ENCODE measurements at regions not wholly inside any gene's neighbourhood (a gene's known extent, or its start where the extent isn't known, plus 50 kb on each side); places are given as distances from the start of the nearest gene placed in this dataset.

GRCh38 chr7:25665374-25665773 lies 437.1 kb upstream of the NPVF start:
- no peak for TF ChIP-seq CTCF (IDR thresholded peaks at IDR 0.05; ENCODE audit: poor library complexity, severe bottlenecking)
- TF ChIP-seq POLR2AphosphoS5 (IDR thresholded peaks at IDR 0.05): no peak

Data from neural cell (in vitro differentiated cells).